CD14-positive monocyte (primary cell): ENCODE measurements at regions not wholly inside any gene's neighbourhood (a gene's known extent, or its start where the extent isn't known, plus 50 kb on each side); places are given as distances from the start of the nearest gene placed in this dataset.

ENCODE experiments used
- DNase-seq, 3 donors: peaks; one replicate each; pipeline ENCODE4 v3.0.0-alpha.2; 2011 to 2022
- H2AFZ ChIP-seq: 2 replicates; pipeline ENCODE4 v1.6.0; 2012; ENCODE audit warnings: mild to moderate bottlenecking, low read depth, low read length, inconsistent platforms; ENCODE audit not compliant: insufficient read depth, poor library complexity, severe bottlenecking
- H3K27ac ChIP-seq, 2 donors: 1 replicate in 1 of 2; 2 replicates in 1 of 2; pipeline ENCODE4 v1.5.1; 2012 to 2013; ENCODE audit warnings: low read length in 2 of 2, control low read depth in 1 of 2, inconsistent platforms in 1 of 2, low read depth in 1 of 2, mild to moderate bottlenecking in 1 of 2
- H3K27me3 ChIP-seq, 2 donors: one replicate each; pipeline versions ENCODE4 v1.6.0 to v1.6.1; 2011 to 2013; ENCODE audit warnings: low read length in 2 of 2; ENCODE audit not compliant: control insufficient read depth in 2 of 2, insufficient read depth in 2 of 2
- H3K36me3 ChIP-seq, 2 donors: replicated peaks in 1 of 2; 1 replicate in 1 of 2; 2 replicates in 1 of 2; pipeline versions ENCODE4 v1.5.1 to v1.6.1; 2012 to 2013; ENCODE audit warnings: low read length in 2 of 2, control low read depth in 1 of 2, inconsistent platforms in 1 of 2, mild to moderate bottlenecking in 1 of 2; ENCODE audit not compliant: insufficient read depth in 2 of 2, control insufficient read depth in 1 of 2
- H3K4me1 ChIP-seq, 2 donors: 1 replicate in 1 of 2; 2 replicates in 1 of 2; pipeline versions ENCODE4 v1.5.1 to v1.6.1; 2012 to 2013; ENCODE audit warnings: low read length in 2 of 2, control low read depth in 1 of 2, inconsistent platforms in 1 of 2, mild to moderate bottlenecking in 1 of 2, moderate library complexity in 1 of 2; ENCODE audit not compliant: insufficient read depth in 2 of 2, control insufficient read depth in 1 of 2
- H3K4me2 ChIP-seq: replicated peaks from 2 replicates; pipeline ENCODE3; 2012; ENCODE audit warnings: low read length, moderate library complexity, mild to moderate bottlenecking; ENCODE audit not compliant: poor library complexity, severe bottlenecking; ENCODE audit errors: extremely low read depth
- H3K4me3 ChIP-seq, 3 experiments: fragments of 200-600 bp in 1 of 3; sonication (generic) in 1 of 3; replicated peaks in 1 of 3; 1 replicate in 2 of 3; 2 replicates in 1 of 3; pipeline ENCODE4 v1.5.1; 2011 to 2013; ENCODE audit warnings: low read length in 3 of 3, mild to moderate bottlenecking in 3 of 3, control low read depth in 2 of 3, low read depth in 2 of 3, inconsistent platforms in 1 of 3, moderate library complexity in 1 of 3
- H3K79me2 ChIP-seq: 2 replicates; pipeline ENCODE4 v1.6.0; 2012; ENCODE audit warnings: mild to moderate bottlenecking, control low read depth, inconsistent platforms, low read length, moderate library complexity; ENCODE audit not compliant: insufficient read depth
- H3K9ac ChIP-seq: 2 replicates; pipeline ENCODE4 v1.6.0; 2017; ENCODE audit warnings: low read length, mild to moderate bottlenecking; ENCODE audit not compliant: insufficient read depth, poor library complexity, severe bottlenecking
- H3K9me3 ChIP-seq, 2 donors: replicated peaks in 1 of 2; 1 replicate in 1 of 2; 2 replicates in 1 of 2; pipeline versions ENCODE4 v1.5.1 to v1.6.1; 2012 to 2013; ENCODE audit warnings: low read length in 2 of 2, control low read depth in 1 of 2; ENCODE audit not compliant: control insufficient read depth in 1 of 2, insufficient read depth in 1 of 2
- H4K20me1 ChIP-seq: 2 replicates; pipeline ENCODE4 v1.6.0; 2012; ENCODE audit warnings: mild to moderate bottlenecking, low read length, control low read depth, moderate library complexity; ENCODE audit not compliant: insufficient read depth
- H3K27ac Mint-ChIP-seq, 7 donors: one replicate each; pipeline ENCODE4 v1.8.0; 2020; ENCODE audit warnings: mild to moderate bottlenecking in 7 of 7, mixed read lengths in 7 of 7, moderate library complexity in 6 of 7, inconsistent platforms in 2 of 7
- H3K27me3 Mint-ChIP-seq, 3 donors: one replicate each; pipeline ENCODE4 v1.8.0; 2021 to 2022; ENCODE audit warnings: low read depth in 3 of 3, mild to moderate bottlenecking in 3 of 3, mixed read lengths in 3 of 3, moderate library complexity in 3 of 3, inconsistent platforms in 1 of 3
- H3K36me3 Mint-ChIP-seq, 2 donors: one replicate each; pipeline ENCODE4 v1.8.0; 2020; ENCODE audit warnings: mixed read lengths in 2 of 2, inconsistent platforms in 1 of 2, mild to moderate bottlenecking in 1 of 2
- H3K4me1 Mint-ChIP-seq: one replicate; pipeline ENCODE4 v1.8.0; 2020; ENCODE audit warnings: mild to moderate bottlenecking, mixed read lengths
- H3K4me3 Mint-ChIP-seq, 2 donors: one replicate each; pipeline ENCODE4 v1.8.0; 2020; ENCODE audit warnings: mild to moderate bottlenecking in 2 of 2, mixed read lengths in 2 of 2, moderate library complexity in 1 of 2
- H3K9me3 Mint-ChIP-seq, 7 donors: one replicate each; pipeline ENCODE4 v1.8.0; 2020 to 2022; ENCODE audit warnings: mixed read lengths in 7 of 7, mild to moderate bottlenecking in 6 of 7, moderate library complexity in 6 of 7, inconsistent platforms in 2 of 7
- WGBS: methylation state at CpG from one replicate; pipeline ENCODE4 v1.1.5; 2013; ENCODE audit warnings: missing lambda C conversion rate; ENCODE audit not compliant: insufficient coverage; 5-methylcytosine and 5-hydroxymethylcytosine counted together
- intact Hi-C, 2 donors: fragments of 100-400 bp; cut with micrococcal nuclease; formaldehyde crosslinking; loops; one replicate each; pipeline versions ENCODE4 v1.15.0 to v1.15.1; 2023
- TF ChIP-seq, protein P1 (sequence below): fragments of 200-600 bp; IDR thresholded peaks from one replicate; pipeline ENCODE4 v1.8.0; 2022; ENCODE audit warnings: antibody characterized with exemption, mild to moderate bottlenecking

DNA sequence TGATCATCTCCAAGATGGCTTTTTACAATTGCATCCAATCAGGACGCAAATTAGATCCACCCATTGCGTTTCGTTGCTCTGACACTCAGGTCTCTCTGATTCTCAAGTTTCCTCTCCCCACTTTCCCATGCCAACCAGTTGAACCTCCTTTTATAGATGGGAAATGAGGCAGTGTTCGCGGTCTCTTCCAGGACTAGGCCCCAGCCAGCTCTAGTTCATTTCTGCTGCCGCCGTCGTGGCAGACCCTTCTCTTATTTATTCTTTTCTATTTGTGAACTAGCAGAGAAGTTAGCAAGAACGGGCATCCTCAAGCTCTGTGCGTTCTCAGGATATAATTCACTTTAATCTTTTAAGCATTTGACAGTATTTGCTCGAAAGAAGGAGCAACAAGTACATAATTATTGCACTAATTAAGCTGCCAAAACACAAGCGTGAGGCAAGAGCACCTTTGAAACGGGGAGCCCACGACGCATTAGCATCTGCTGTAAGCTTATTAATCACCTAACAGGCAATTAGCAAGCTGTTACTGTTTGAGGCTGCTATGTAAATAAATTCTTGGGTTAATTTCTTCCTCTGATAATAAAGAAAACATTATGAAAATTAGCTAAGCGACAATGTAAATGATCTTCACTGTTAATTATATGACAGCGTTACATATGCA, 246.4 kb upstream of the TLE3 start:
- Mint-ChIP-seq H3K27me3 (peaks cover 1 to 5% (median 2%) of the 10 kb centered on the region in 3 donors), H3K9me3 (no peaks in the 10 kb centered on the region), H3K4me3 (no peak overlapping the region), H3K36me3 (peaks cover 0 to 1% of the 10 kb centered on the region in 2 donors), H3K4me1 (peaks cover 30% of the 10 kb centered on the region), H3K27ac (no peak overlapping the region)
- Histone ChIP-seq H3K27ac (no peak overlapping the region), H3K4me2 (no peak overlapping the region), H3K36me3 (no peaks in the 10 kb centered on the region), H3K27me3 (no peaks in the 10 kb centered on the region), H4K20me1 (no peaks in the 10 kb centered on the region), H3K4me3 (no peak overlapping the region), H3K9ac (no peak overlapping the region), H3K4me1 (peaks cover 30 to 31% of the 10 kb centered on the region in 2 donors), H3K9me3 (no peaks in the 10 kb centered on the region), H3K79me2 (no peaks in the 10 kb centered on the region), H2AFZ (no peak overlapping the region)
- intact Hi-C loops = loop anchor here in 1 of 2 donors (5.0 kb wide), 1 partner anchor 77 kb away; no protein-coding TSS in a partner anchor
- WGBS = 90% methylated on average over 2 of the region's 17 CpGs
- TF ChIP-seq, protein P1, sequence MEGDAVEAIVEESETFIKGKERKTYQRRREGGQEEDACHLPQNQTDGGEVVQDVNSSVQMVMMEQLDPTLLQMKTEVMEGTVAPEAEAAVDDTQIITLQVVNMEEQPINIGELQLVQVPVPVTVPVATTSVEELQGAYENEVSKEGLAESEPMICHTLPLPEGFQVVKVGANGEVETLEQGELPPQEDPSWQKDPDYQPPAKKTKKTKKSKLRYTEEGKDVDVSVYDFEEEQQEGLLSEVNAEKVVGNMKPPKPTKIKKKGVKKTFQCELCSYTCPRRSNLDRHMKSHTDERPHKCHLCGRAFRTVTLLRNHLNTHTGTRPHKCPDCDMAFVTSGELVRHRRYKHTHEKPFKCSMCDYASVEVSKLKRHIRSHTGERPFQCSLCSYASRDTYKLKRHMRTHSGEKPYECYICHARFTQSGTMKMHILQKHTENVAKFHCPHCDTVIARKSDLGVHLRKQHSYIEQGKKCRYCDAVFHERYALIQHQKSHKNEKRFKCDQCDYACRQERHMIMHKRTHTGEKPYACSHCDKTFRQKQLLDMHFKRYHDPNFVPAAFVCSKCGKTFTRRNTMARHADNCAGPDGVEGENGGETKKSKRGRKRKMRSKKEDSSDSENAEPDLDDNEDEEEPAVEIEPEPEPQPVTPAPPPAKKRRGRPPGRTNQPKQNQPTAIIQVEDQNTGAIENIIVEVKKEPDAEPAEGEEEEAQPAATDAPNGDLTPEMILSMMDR = no peak
- no peak for DNase-seq

GRCh38 chr15:70342554-70343548, 245.1 kb upstream of the TLE3 start:
- Histone ChIP-seq H3K4me1 (peaks cover 18 to 20% of the 10 kb centered on the region in 2 donors), H2AFZ (no peak overlapping the region), H3K4me2 (no peak overlapping the region), H3K27me3 (no peaks in the 10 kb centered on the region), H3K36me3 (no peaks in the 10 kb centered on the region), H3K4me3 (no peak overlapping the region), H3K9ac (no peak overlapping the region), H3K79me2 (no peaks in the 10 kb centered on the region), H3K27ac (no peak overlapping the region), H3K9me3 (no peaks in the 10 kb centered on the region), H4K20me1 (no peaks in the 10 kb centered on the region)
- Mint-ChIP-seq H3K27ac (no peak overlapping the region), H3K4me1 (peaks cover 19% of the 10 kb centered on the region), H3K9me3 (no peaks in the 10 kb centered on the region), H3K36me3 (peaks cover 0 to 1% of the 10 kb centered on the region in 2 donors), H3K27me3 (peaks cover 1 to 5% (median 2%) of the 10 kb centered on the region in 3 donors), H3K4me3 (no peak overlapping the region)
- DNase-seq = no peak
- 98% methylated on average over 5 of the region's 8 CpGs for WGBS
- TF ChIP-seq, protein P1 = no peak
- intact Hi-C loops = loop anchor here in 1 of 2 donors (5.0 kb wide), 1 partner anchor 76 kb away; no protein-coding TSS in a partner anchor
